NCI-H2081 (cell line): ENCODE measurements at regions not wholly inside any gene's neighbourhood (a gene's known extent, or its start where the extent isn't known, plus 50 kb on each side); places are given as distances from the start of the nearest gene placed in this dataset.
A peak's percentile ranks its signal among the peaks of the same experiment; 100 is the strongest.
"Not testable (repeated sequence)": the region's sequence is repeated elsewhere in the genome, so short reads cannot be mapped to it uniquely, and the experiment has no call there.

Experiments used
- DNase-seq, 2 experiments: peaks; one replicate each; lab custom pipeline; 2025; lab: John Stamatoyannopoulos, UW

GRCh38 chr7:6990426-6991152 lies 164.5 kb upstream of the CCZ1B start:
- DNase-seq: not testable (repeated sequence)

- DNase-seq: peak in 1 of 2 experiments; percentile 45
Observed at GRCh38 chr7:6991169-6991611, 165.1 kb upstream of the CCZ1B start.

- not testable (repeated sequence) for DNase-seq
Observed at GRCh38 chr7:6991686-6992085, 165.6 kb upstream of the CCZ1B start.

- not testable (repeated sequence) for DNase-seq
Observed at GRCh38 chr7:6992133-6992532, 166.1 kb upstream of the CCZ1B start.

- DNase-seq: not testable (repeated sequence)
Observed at GRCh38 chr7:6995026-6995425, 169.0 kb upstream of the CCZ1B start.

- not testable (repeated sequence) for DNase-seq
Observed at GRCh38 chr7:6995493-6996289, 169.6 kb upstream of the CCZ1B start.

GRCh38 chr7:6999067-6999666 lies 173.1 kb upstream of the CCZ1B start:
- not testable (repeated sequence) for DNase-seq

- DNase-seq: no peak
Observed at GRCh38 chr7:7002418-7003062, 176.5 kb upstream of the CCZ1B start.

- DNase-seq: no peak
Observed at GRCh38 chr7:7005303-7005702, 177.0 kb upstream of the C1GALT1 start.

- DNase-seq: not testable (repeated sequence)
Observed at GRCh38 chr7:7005949-7006348, 176.4 kb upstream of the C1GALT1 start.

GRCh38 chr7:7011241-7011640 lies 171.1 kb upstream of the C1GALT1 start:
- not testable (repeated sequence) for DNase-seq

- not testable (repeated sequence) for DNase-seq
Observed at GRCh38 chr7:7011751-7012150, 170.6 kb upstream of the C1GALT1 start.

GRCh38 chr7:7014827-7015595 lies 167.3 kb upstream of the C1GALT1 start:
- peak in 1 of 2 experiments; percentile 5 for DNase-seq

- DNase-seq: no peak
Observed at GRCh38 chr7:7017707-7018280, 164.6 kb upstream of the C1GALT1 start.

- DNase-seq: no peak
Observed at GRCh38 chr7:7018290-7018689, 164.1 kb upstream of the C1GALT1 start.

GRCh38 chr7:7032221-7032620 lies 150.1 kb upstream of the C1GALT1 start:
- no peak for DNase-seq

GRCh38 chr7:7035851-7036250 lies 146.5 kb upstream of the C1GALT1 start:
- DNase-seq: no peak

- DNase-seq: not testable (repeated sequence)
Observed at GRCh38 chr7:7042286-7042893, 140.0 kb upstream of the C1GALT1 start.

GRCh38 chr7:7044806-7045205 lies 137.5 kb upstream of the C1GALT1 start:
- DNase-seq: no peak

GRCh38 chr7:7048213-7048612 lies 134.1 kb upstream of the C1GALT1 start:
- DNase-seq: no peak
